ENCODE measurements at regions not wholly inside any gene's neighbourhood (a gene's known extent, or its start where the extent isn't known, plus 50 kb on each side); places are given as distances from the start of the nearest gene placed in this dataset.

DNA sequence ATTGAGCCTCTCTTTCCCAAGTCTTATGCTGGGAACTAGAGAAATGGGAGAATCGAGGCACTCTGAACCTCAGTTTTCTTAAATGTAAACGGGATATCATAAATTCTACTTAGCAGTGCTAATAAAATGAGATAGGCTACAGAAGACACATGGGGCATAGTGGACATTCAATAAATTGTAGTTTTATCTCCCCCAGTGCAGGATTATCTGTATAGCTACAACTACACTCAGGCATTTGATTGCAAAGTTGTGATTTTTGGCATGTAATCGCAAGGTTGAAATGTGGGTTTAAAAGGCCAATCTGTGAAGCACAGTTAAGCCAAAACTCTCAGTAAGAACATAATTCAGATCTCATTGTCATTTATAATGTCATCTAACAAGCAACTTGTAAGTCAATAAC lies 413.7 kb upstream of the LMCD1 start:
- TF ChIP-seq CTCF (IDR thresholded peaks at IDR 0.05), result no peak
- TF ChIP-seq TCF7L2 (IDR thresholded peaks at IDR 0.05; ENCODE audit: low read depth, low read length), result no peak
- no peak for TF ChIP-seq SIN3A (IDR thresholded peaks at IDR 0.05; ENCODE audit: borderline replicate concordance, insufficient read depth, low read depth, low read length)
- TF ChIP-seq REST (IDR thresholded peaks at IDR 0.05; ENCODE audit: insufficient read depth in 1 of 2, low read depth in 2 of 2, low read length in 1 of 2), result no peak
- TF ChIP-seq POLR2AphosphoS5 (IDR thresholded peaks at IDR 0.05; ENCODE audit: low read depth, low read length), result no peak
